ENCODE measurements at regions not wholly inside any gene's neighbourhood (a gene's known extent, or its start where the extent isn't known, plus 50 kb on each side); places are given as distances from the start of the nearest gene placed in this dataset.

GRCh38 chr2:3138621-3139020 lies 239.0 kb downstream of the EIPR1 start:
- no peak for DNase-seq (ENCODE audit: low spot score)
- TF ChIP-seq, protein P1, sequence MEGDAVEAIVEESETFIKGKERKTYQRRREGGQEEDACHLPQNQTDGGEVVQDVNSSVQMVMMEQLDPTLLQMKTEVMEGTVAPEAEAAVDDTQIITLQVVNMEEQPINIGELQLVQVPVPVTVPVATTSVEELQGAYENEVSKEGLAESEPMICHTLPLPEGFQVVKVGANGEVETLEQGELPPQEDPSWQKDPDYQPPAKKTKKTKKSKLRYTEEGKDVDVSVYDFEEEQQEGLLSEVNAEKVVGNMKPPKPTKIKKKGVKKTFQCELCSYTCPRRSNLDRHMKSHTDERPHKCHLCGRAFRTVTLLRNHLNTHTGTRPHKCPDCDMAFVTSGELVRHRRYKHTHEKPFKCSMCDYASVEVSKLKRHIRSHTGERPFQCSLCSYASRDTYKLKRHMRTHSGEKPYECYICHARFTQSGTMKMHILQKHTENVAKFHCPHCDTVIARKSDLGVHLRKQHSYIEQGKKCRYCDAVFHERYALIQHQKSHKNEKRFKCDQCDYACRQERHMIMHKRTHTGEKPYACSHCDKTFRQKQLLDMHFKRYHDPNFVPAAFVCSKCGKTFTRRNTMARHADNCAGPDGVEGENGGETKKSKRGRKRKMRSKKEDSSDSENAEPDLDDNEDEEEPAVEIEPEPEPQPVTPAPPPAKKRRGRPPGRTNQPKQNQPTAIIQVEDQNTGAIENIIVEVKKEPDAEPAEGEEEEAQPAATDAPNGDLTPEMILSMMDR (IDR thresholded peaks at IDR 0.05; ENCODE audit: extremely low read depth, missing control alignments), result no peak

DNA sequence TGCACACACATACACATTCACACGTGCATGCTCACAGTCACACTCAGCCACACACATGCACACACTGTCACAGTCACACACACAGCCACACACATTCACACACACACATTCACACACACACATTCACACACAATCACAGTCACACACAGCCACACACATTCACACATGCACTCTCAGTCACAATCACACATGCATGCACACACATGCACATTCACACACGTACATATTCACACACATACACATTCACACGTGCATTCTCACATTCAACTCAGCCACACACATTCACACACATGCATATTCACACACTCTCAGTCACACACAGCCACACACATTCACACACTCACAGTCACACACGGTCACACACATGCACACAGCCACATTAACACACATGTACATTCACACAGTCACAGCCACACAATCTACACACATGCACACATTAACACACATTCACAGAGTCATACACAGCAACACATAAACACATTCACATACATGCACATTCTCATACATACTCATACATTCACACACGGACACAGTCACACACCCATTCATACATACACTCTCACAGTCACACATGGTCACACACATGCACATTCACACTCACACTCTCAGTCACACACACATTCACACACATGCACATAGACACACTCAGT lies 239.8 kb downstream of the EIPR1 start:
- TF ChIP-seq, protein P1 (IDR thresholded peaks at IDR 0.05; ENCODE audit: extremely low read depth, missing control alignments), result no peak
- no peak for DNase-seq (ENCODE audit: low spot score)

GRCh38 chr2:3135676-3136075 lies 241.9 kb downstream of the EIPR1 start:
- TF ChIP-seq, protein P1 (IDR thresholded peaks at IDR 0.05; ENCODE audit: extremely low read depth, missing control alignments), result no peak
- no peak for DNase-seq (ENCODE audit: low spot score)

GRCh38 chr2:3134026-3134571 lies 243.5 kb downstream of the EIPR1 start:
- TF ChIP-seq, protein P1 (IDR thresholded peaks at IDR 0.05; ENCODE audit: extremely low read depth, missing control alignments), result no peak
- DNase-seq (ENCODE audit: low spot score), result no peak

DNA sequence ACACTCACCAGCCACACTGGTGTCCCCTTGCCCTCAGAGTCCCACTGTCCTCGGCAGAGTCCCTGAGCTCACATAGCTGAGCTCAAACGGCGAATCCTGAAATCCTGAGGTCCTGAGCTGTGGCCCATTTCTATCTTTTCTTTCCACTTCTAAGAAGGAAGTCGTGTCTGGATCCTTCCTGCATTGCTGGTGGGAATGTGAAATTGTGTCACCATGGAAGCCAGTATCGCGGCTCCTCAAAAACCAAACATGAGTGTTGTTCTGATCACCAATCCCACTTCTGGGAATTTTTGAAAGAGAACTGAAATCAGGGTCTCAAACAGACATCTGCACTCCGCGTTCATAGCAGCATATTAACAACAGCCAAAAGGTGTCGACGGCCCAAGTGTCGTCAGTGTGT lies 244.7 kb downstream of the EIPR1 start:
- TF ChIP-seq, protein P1 (IDR thresholded peaks at IDR 0.05; ENCODE audit: extremely low read depth, missing control alignments), result no peak
- DNase-seq (ENCODE audit: low spot score), result no peak

DNA sequence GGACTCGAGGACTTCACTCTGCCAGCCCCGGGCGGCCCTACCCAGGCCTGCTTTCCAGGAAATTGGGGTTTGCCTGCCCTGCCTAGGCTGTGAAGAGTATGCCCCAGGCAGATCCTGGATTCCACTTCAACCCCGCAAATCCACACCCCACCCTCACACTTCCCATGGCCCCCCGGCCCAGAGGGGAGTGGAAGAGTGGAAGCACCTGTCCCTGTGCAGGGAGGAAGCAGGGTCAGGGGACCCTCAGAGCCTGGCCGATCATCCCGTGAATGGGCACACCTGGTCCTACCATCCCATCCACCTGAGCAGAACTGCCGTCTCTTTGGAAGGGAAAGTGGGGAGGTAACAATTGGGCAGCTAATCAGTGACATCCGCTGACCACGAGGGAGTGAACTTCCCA lies 245.2 kb downstream of the EIPR1 start:
- TF ChIP-seq, protein P1 (IDR thresholded peaks at IDR 0.05; ENCODE audit: extremely low read depth, missing control alignments), result no peak
- no peak for DNase-seq (ENCODE audit: low spot score)

- TF ChIP-seq, protein P1 (IDR thresholded peaks at IDR 0.05; ENCODE audit: extremely low read depth, missing control alignments), result no peak
- DNase-seq (ENCODE audit: low spot score), result no peak
Observed at GRCh38 chr2:3131636-3132326, 245.8 kb downstream of the EIPR1 start.
